ENCODE measurements at regions not wholly inside any gene's neighbourhood (a gene's known extent, or its start where the extent isn't known, plus 50 kb on each side); places are given as distances from the start of the nearest gene placed in this dataset.

- BruUV-seq (replicated peaks), result no TSS peak
- CTCF ChIA-PET, result no interaction called here
- no peak overlapping the region for H3K27ac Mint-ChIP-seq (ENCODE audit: unreplicated experiment)
- no peak for TF ChIP-seq CTCF (IDR thresholded peaks at IDR 0.05; ENCODE audit: unreplicated experiment)
- H3K9me3 Mint-ChIP-seq (ENCODE audit: low read depth, unreplicated experiment), result peaks cover 12% of the 10 kb centered on the region
- DNase-seq, result no peak
- no peaks in the 10 kb centered on the region for H3K27me3 Mint-ChIP-seq (ENCODE audit: unreplicated experiment)
- no peaks in the 10 kb centered on the region for H3K36me3 Mint-ChIP-seq (ENCODE audit: insufficient read depth, unreplicated experiment)
- intact Hi-C loops (cut with micrococcal nuclease; ENCODE audit: unreplicated experiment), result no loop called here
- no peak overlapping the region for H3K4me3 Mint-ChIP-seq (ENCODE audit: low read depth, unreplicated experiment)
- no peaks in the 10 kb centered on the region for H3K4me1 Mint-ChIP-seq (ENCODE audit: low read depth, unreplicated experiment)
These were observed 76.8 kb upstream of the PTER start for GRCh38 chr10:16360001-16360400.

- DNase-seq, result no peak
- no peak for TF ChIP-seq CTCF (IDR thresholded peaks at IDR 0.05; ENCODE audit: unreplicated experiment)
- Mint-ChIP-seq H3K27ac (ENCODE audit: unreplicated experiment) (no peak overlapping the region), H3K27me3 (ENCODE audit: unreplicated experiment) (no peaks in the 10 kb centered on the region), H3K4me3 (ENCODE audit: low read depth, unreplicated experiment) (no peak overlapping the region), H3K4me1 (ENCODE audit: low read depth, unreplicated experiment) (no peaks in the 10 kb centered on the region), H3K36me3 (ENCODE audit: insufficient read depth, unreplicated experiment) (no peaks in the 10 kb centered on the region), H3K9me3 (ENCODE audit: low read depth, unreplicated experiment) (peaks cover 12% of the 10 kb centered on the region)
- CTCF ChIA-PET, result no interaction called here
- intact Hi-C loops (cut with micrococcal nuclease; ENCODE audit: unreplicated experiment), result no loop called here
- no TSS peak for BruUV-seq (replicated peaks)
These were observed 76.4 kb upstream of the PTER start for GRCh38 chr10:16360425-16360824.

GRCh38 chr10:16361086-16361485 is 75.7 kb upstream of the PTER start:
- DNase-seq, result no peak
- TF ChIP-seq CTCF (IDR thresholded peaks at IDR 0.05; ENCODE audit: unreplicated experiment), result no peak
- H3K4me1 Mint-ChIP-seq (ENCODE audit: low read depth, unreplicated experiment), result no peaks in the 10 kb centered on the region
- H3K36me3 Mint-ChIP-seq (ENCODE audit: insufficient read depth, unreplicated experiment), result no peaks in the 10 kb centered on the region
- intact Hi-C loops (cut with micrococcal nuclease; ENCODE audit: unreplicated experiment), result no loop called here
- H3K9me3 Mint-ChIP-seq (ENCODE audit: low read depth, unreplicated experiment), result peaks cover 12% of the 10 kb centered on the region
- no TSS peak for BruUV-seq (replicated peaks)
- no peak overlapping the region for H3K27ac Mint-ChIP-seq (ENCODE audit: unreplicated experiment)
- CTCF ChIA-PET, result no interaction called here
- H3K4me3 Mint-ChIP-seq (ENCODE audit: low read depth, unreplicated experiment), result no peak overlapping the region
- H3K27me3 Mint-ChIP-seq (ENCODE audit: unreplicated experiment), result no peaks in the 10 kb centered on the region

- no peaks in the 10 kb centered on the region for H3K36me3 Mint-ChIP-seq (ENCODE audit: insufficient read depth, unreplicated experiment)
- CTCF ChIA-PET, result no interaction called here
- intact Hi-C loops (cut with micrococcal nuclease; ENCODE audit: unreplicated experiment), result no loop called here
- no peak for DNase-seq
- H3K27me3 Mint-ChIP-seq (ENCODE audit: unreplicated experiment), result no peaks in the 10 kb centered on the region
- no peak overlapping the region for H3K27ac Mint-ChIP-seq (ENCODE audit: unreplicated experiment)
- TF ChIP-seq CTCF (IDR thresholded peaks at IDR 0.05; ENCODE audit: unreplicated experiment), result no peak
- H3K4me1 Mint-ChIP-seq (ENCODE audit: low read depth, unreplicated experiment), result no peaks in the 10 kb centered on the region
- no TSS peak for BruUV-seq (replicated peaks)
- H3K4me3 Mint-ChIP-seq (ENCODE audit: low read depth, unreplicated experiment), result no peak overlapping the region
- H3K9me3 Mint-ChIP-seq (ENCODE audit: low read depth, unreplicated experiment), result peaks cover 12% of the 10 kb centered on the region
These were observed 73.1 kb upstream of the PTER start for GRCh38 chr10:16363741-16364140.
